Gastroesophageal sphincter (tissue), 4 donors: ENCODE measurements at regions not wholly inside any gene's neighbourhood (a gene's known extent, or its start where the extent isn't known, plus 50 kb on each side); places are given as distances from the start of the nearest gene placed in this dataset.

Experiments used
- ATAC-seq: fragments of 150-250 bp; one replicate; pipeline ENCODE4 v1.9.1; 2016; ENCODE audit warnings: mild to moderate bottlenecking, moderate library complexity
- H3K27ac ChIP-seq, 4 donors: fragments of 200-600 bp; sonication (generic) in 3 of 4; 1 replicate in 3 of 4; 2 replicates in 1 of 4; pipeline ENCODE4 v1.5.1; 2016 to 2019
- H3K27me3 ChIP-seq: fragments of 200-600 bp; sonication (generic); one replicate; pipeline ENCODE4 v1.5.1; 2019
- H3K36me3 ChIP-seq, 2 donors: fragments of 200-600 bp; sonication (generic); one replicate each; pipeline ENCODE4 v1.5.1; 2019; ENCODE audit warnings: control low read depth in 1 of 2
- H3K4me1 ChIP-seq, 3 donors: fragments of 200-600 bp; sonication (generic); 1 replicate in 2 of 3; 2 replicates in 1 of 3; pipeline ENCODE4 v1.5.1; 2016 to 2019; ENCODE audit warnings: control low read depth in 2 of 3
- H3K4me3 ChIP-seq, 2 donors: fragments of 200-600 bp; sonication (generic); one replicate each; pipeline ENCODE4 v1.5.1; 2019; ENCODE audit warnings: mild to moderate bottlenecking in 1 of 2, moderate library complexity in 1 of 2
- H3K9me3 ChIP-seq, 3 donors: fragments of 200-600 bp; sonication (generic); one replicate each; pipeline ENCODE4 v1.5.1; 2017 to 2019; ENCODE audit warnings: control low read depth in 2 of 3
- EP300 ChIP-seq: sonication (generic); formaldehyde crosslinking; IDR thresholded peaks from one replicate; pipeline ENCODE4 v1.6.1; 2017; ENCODE audit warnings: antibody characterized with exemption, mild to moderate bottlenecking
- POLR2A ChIP-seq, 2 donors: fragments of 450-650 bp; IDR thresholded peaks; one replicate each; pipeline ENCODE4 v1.6.1; 2017; ENCODE audit warnings: antibody characterized with exemption in 2 of 2, mild to moderate bottlenecking in 2 of 2, moderate library complexity in 1 of 2
- POLR2AphosphoS5 ChIP-seq: sonication (generic); formaldehyde crosslinking; IDR thresholded peaks from one replicate; pipeline ENCODE4 v1.6.1; 2017; ENCODE audit warnings: antibody characterized with exemption
- WGBS, 2 donors: methylation state at CpG; one replicate each; pipeline ENCODE4 v1.1.5; 2018; ENCODE audit warnings: low coverage in 1 of 2; 5-methylcytosine and 5-hydroxymethylcytosine counted together
- TF ChIP-seq, protein P1 (sequence below), 4 experiments: fragments of 200-600 bp in 2 of 4; fragments of 450-650 bp in 2 of 4; sonication (generic) in 1 of 4; IDR thresholded peaks; one replicate each; pipeline ENCODE4 v1.5.1; 2017 to 2019; ENCODE audit warnings: antibody characterized with exemption in 4 of 4, mild to moderate bottlenecking in 2 of 4, moderate library complexity in 2 of 4

GRCh38 chr10:18968159-18968558 is 80.4 kb upstream of the MALRD1 start:
- no peaks in the 10 kb centered on the region for H3K36me3 ChIP-seq
- 75 to 85% methylated on average over 1 of the region's 1 CpG for WGBS, 2 donors
- H3K27ac ChIP-seq = no peak overlapping the region
- H3K9me3 ChIP-seq = peaks cover 0 to 19% (median 0%) of the 10 kb centered on the region in 3 donors
- ATAC-seq = no peak
- no peaks in the 10 kb centered on the region for H3K27me3 ChIP-seq
- no peak overlapping the region for H3K4me3 ChIP-seq
- H3K4me1 ChIP-seq = no peaks in the 10 kb centered on the region
- TF ChIP-seq EP300 = no peak
- no peak for TF ChIP-seq POLR2AphosphoS5
- TF ChIP-seq, protein P1, sequence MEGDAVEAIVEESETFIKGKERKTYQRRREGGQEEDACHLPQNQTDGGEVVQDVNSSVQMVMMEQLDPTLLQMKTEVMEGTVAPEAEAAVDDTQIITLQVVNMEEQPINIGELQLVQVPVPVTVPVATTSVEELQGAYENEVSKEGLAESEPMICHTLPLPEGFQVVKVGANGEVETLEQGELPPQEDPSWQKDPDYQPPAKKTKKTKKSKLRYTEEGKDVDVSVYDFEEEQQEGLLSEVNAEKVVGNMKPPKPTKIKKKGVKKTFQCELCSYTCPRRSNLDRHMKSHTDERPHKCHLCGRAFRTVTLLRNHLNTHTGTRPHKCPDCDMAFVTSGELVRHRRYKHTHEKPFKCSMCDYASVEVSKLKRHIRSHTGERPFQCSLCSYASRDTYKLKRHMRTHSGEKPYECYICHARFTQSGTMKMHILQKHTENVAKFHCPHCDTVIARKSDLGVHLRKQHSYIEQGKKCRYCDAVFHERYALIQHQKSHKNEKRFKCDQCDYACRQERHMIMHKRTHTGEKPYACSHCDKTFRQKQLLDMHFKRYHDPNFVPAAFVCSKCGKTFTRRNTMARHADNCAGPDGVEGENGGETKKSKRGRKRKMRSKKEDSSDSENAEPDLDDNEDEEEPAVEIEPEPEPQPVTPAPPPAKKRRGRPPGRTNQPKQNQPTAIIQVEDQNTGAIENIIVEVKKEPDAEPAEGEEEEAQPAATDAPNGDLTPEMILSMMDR (IDR thresholded peaks at IDR 0.05) = no peak
- TF ChIP-seq POLR2A (IDR thresholded peaks at IDR 0.05) = no peak

DNA sequence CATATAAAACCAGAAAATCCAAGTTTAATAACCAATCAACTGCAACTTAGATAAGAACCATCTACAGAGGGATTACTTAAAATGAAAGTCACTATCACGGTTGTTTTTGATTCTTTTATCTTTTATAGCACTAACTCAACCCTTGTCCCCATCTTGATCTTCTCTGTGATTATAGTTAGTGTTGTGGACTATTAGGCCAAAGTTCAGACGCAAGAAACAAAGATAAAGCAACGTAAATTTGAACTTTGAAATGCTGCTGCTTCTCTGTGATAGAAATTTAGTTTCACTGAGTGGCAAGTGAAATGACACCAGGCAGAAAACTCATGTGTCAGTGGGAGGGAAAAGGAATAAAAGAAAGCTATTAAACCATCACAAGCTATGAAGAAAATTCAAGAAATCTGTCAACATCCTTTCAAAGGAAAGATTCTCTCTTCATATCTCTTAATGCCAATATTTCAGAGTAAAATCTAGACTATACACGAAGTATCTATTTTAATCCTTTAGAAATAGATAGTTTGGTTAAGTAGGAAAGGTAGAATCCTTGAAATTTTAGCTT is 71.8 kb upstream of the MALRD1 start:
- H3K9me3 ChIP-seq = peaks cover 0 to 10% (median 0%) of the 10 kb centered on the region in 3 donors
- TF ChIP-seq, protein P1 (IDR thresholded peaks at IDR 0.05) = no peak
- TF ChIP-seq EP300 = no peak
- no peak for TF ChIP-seq POLR2A (IDR thresholded peaks at IDR 0.05)
- TF ChIP-seq POLR2AphosphoS5 = no peak
- no peak overlapping the region for H3K27ac ChIP-seq
- H3K4me1 ChIP-seq = no peaks in the 10 kb centered on the region
- no peak overlapping the region for H3K4me3 ChIP-seq
- no peak for ATAC-seq
- no peaks in the 10 kb centered on the region for H3K27me3 ChIP-seq
- H3K36me3 ChIP-seq = no peaks in the 10 kb centered on the region
- WGBS, 2 donors = 58 to 90% methylated on average over 2 to 4 of the region's 4 CpGs

- 44 to 71% methylated on average over 4 of the region's 4 CpGs for WGBS, 2 donors
- H3K27me3 ChIP-seq = no peaks in the 10 kb centered on the region
- H3K27ac ChIP-seq = no peak overlapping the region
- no peaks in the 10 kb centered on the region for H3K4me1 ChIP-seq
- no peak for TF ChIP-seq POLR2AphosphoS5
- TF ChIP-seq, protein P1 (IDR thresholded peaks at IDR 0.05) = no peak
- TF ChIP-seq POLR2A (IDR thresholded peaks at IDR 0.05) = no peak
- no peak for TF ChIP-seq EP300
- H3K9me3 ChIP-seq = no peaks in the 10 kb centered on the region
- ATAC-seq = no peak
- no peaks in the 10 kb centered on the region for H3K36me3 ChIP-seq
- no peak overlapping the region for H3K4me3 ChIP-seq
Observed at GRCh38 chr10:18980089-18980629, 68.4 kb upstream of the MALRD1 start.

GRCh38 chr10:18984531-18984930 is 64.1 kb upstream of the MALRD1 start:
- peaks cover 0 to 11% (median 0%) of the 10 kb centered on the region in 3 donors for H3K9me3 ChIP-seq
- no peaks in the 10 kb centered on the region for H3K27me3 ChIP-seq
- H3K4me3 ChIP-seq = no peak overlapping the region
- H3K4me1 ChIP-seq = no peaks in the 10 kb centered on the region
- 13 to 30% methylated on average over 3 of the region's 3 CpGs for WGBS, 2 donors
- no peak for ATAC-seq
- TF ChIP-seq POLR2AphosphoS5 (no peak), EP300 (no peak), POLR2A (IDR thresholded peaks at IDR 0.05) (no peak)
- TF ChIP-seq, protein P1 (IDR thresholded peaks at IDR 0.05) = no peak
- H3K36me3 ChIP-seq = no peaks in the 10 kb centered on the region
- no peak overlapping the region for H3K27ac ChIP-seq

DNA sequence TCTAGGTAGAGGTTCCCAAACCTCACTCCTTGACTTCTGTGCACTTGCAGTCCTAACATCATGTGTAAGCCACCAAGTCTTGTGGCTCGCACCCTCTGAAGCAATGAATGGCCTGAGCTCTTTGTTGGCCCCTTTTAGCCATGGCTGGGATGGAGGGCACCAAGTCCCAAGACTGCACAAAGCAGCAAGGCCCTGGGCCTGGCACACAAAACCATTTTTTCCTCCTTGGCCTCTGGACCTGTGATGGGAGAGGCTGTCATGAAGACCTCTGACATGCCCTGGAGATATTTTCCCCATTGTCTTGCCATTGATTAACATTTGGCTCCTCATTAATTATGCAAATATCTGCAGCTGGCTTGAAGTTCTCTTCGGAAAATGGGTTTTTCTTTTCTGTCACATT is 60.3 kb upstream of the MALRD1 start:
- 85 to 100% methylated on average over 1 of the region's 2 CpGs for WGBS, 2 donors
- TF ChIP-seq EP300 (no peak), POLR2A (IDR thresholded peaks at IDR 0.05) (no peak), POLR2AphosphoS5 (no peak)
- TF ChIP-seq, protein P1 (IDR thresholded peaks at IDR 0.05) = no peak
- Histone ChIP-seq H3K36me3 (no peaks in the 10 kb centered on the region), H3K9me3 (peaks cover 0 to 23% (median 0%) of the 10 kb centered on the region in 3 donors), H3K27ac (no peak overlapping the region), H3K4me3 (no peak overlapping the region), H3K4me1 (no peaks in the 10 kb centered on the region), H3K27me3 (no peaks in the 10 kb centered on the region)
- no peak for ATAC-seq
